ENCODE measurements at regions not wholly inside any gene's neighbourhood (a gene's known extent, or its start where the extent isn't known, plus 50 kb on each side); places are given as distances from the start of the nearest gene placed in this dataset.
A peak's percentile ranks its signal among the peaks of the same experiment; 100 is the strongest.
"Not testable (repeated sequence)": the region's sequence is repeated elsewhere in the genome, so short reads cannot be mapped to it uniquely, and the experiment has no call there.

DNA sequence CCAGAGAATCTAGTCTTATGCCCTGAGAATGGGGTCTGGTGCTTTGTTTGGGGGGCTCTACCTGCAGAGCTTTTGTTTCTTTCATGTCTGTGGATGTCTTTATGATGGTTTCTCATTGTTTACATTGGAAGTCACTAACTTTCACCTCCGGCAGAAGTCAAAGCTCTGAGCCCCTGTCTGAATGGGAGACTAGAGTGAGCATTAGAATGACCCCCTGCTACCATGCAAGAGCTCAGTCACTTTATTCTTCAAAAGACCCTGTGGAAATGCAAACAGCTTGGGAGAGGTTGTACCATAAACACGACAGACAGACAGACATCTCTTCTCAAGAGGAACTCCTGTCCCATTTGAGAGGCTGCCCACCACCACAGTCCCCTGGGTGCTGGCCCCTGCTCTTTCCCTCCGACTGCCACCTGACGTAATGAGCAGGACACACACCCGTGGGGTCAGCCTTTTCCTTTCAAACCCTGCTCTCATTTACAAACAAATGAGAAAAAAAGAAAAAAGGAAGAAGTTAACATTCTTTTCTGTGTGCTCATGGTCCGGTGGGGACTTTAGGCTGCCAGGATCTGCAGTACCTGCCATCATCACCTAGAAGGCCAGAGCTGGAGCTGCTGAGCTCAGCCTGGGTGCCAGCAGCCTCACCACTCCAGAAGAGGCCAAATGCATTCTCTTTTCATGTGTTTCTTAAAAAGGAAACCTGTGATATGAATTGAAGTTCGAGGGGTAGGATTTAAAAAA, 91.6 kb downstream of the FZD1 start:
- DNase-seq (ENCODE audit: low read depth in 4 of 4, low spot score in 2 of 4) = no peak

DNA sequence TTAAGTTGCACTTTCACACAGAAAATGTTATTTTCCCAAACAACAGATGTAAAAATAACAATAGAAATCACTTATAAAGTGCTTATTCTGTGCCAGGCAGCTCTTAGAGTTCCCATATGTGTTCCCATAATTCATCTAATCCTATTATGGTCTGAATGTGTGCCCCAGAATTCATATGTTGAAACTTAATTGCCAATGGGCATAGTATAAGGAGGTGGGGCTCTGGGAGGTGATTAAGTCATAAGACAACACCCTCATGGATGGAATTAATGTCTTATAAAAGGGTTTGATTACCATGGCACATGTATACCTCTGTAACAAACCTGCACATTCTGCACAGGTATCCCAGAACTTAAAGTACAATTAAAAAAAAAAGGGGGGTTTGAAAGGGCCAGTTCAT, 92.7 kb downstream of the FZD1 start:
- DNase-seq (ENCODE audit: low read depth in 4 of 4, low spot score in 2 of 4) = no peak

DNA sequence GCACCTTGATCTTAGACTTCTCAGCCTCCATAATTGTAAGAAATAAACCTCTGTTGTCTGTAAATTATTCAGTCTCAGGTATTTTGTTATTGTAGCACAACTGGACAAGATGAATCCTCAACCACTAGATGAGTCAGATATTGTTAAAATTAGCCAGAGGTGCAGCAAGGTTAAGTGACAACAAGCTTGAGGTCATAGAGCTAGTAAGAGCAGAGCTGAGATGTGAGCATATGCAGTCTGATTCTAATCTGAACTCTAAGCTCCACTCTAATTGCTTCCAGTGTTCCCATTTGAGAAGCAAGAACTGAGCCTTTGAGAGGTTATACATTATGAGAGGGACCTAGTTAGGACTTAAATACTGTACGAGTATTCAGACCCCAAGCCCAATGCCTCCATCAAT, 93.1 kb downstream of the FZD1 start:
- no peak for DNase-seq (ENCODE audit: low read depth in 4 of 4, low spot score in 2 of 4)

GRCh38 chr7:91357901-91358300, 93.7 kb downstream of the FZD1 start:
- no peak for DNase-seq (ENCODE audit: low read depth in 4 of 4, low spot score in 2 of 4)

DNA sequence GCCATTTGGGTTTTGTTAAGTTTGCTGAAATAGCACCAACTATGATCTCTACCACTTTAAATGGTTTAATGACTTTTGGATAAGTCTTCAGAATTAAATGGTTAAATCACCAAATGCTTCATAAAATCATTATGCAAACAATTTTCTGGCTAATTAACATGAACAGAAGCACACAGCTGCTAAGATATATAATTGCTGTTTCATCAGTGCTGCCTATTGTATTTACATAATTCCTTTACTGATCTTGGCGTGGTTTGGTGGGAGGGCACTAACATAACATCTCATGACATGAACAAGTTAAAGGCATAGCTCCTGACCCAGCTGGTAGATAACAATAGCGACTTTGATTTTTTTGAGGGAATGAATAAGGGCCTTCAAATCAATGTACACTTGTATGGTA, 94.1 kb downstream of the FZD1 start:
- no peak for DNase-seq (ENCODE audit: low read depth in 4 of 4, low spot score in 2 of 4)

GRCh38 chr7:91365097-91365496, 100.9 kb downstream of the FZD1 start:
- DNase-seq (ENCODE audit: low read depth in 4 of 4, low spot score in 2 of 4) = not testable (repeated sequence)

- no peak for DNase-seq (ENCODE audit: low read depth in 4 of 4, low spot score in 2 of 4)
Measured at GRCh38 chr7:91366091-91366490, 101.9 kb downstream of the FZD1 start.

DNA sequence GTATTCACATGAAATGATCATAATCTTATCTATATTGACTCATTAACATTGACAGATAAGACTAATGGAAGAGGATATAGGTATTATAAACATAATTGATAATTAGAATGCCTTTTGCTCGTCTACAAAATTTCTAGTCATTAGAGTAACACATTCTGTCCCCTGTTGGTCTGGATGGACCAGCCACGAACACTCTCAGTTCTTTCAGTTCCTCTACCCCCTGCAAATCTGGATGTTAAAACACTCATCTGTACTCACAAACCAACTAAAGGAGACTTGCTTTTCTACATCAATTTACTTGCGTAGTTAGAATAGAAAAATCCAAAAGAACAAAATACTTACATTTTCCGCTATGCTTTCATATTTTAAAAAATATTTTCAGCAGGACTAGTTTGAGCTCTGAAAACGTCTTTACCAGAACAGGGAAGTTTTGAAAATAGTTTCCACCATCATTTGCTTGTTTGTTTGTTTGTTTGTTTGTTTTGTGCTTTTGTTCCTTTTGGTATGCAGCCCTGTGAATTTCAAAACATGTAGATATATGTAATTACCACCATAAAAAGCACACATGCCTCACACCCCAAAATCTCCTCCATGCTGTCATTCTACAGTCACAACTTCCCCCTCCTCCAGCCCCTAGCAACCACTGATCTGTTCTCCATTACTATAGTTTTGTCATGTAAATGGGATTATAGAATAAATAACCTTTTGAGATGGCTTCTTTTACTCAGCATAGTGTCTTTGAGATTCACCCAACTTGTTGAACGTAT, 103.8 kb downstream of the FZD1 start:
- no peak for DNase-seq (ENCODE audit: low read depth in 4 of 4, low spot score in 2 of 4)

DNA sequence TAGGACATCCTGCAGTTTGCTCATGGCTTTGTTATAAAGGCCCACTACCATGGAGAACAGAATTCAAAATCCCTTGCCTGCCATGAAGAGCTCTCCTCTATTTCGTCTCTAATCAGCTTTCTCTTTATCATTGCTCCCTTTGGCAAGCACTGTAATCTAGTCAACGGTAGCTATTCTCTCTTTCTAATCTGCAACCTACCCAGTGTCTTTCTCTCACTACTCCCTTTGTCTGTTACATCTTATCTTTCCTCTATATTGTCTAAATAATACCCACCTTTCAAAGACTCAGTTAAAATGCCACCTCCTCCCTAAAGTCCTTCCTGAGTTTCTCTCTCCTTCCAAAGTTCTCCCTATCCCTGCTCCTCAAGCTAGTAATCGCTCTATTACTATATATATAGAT, 108.1 kb downstream of the FZD1 start:
- DNase-seq (ENCODE audit: low read depth in 4 of 4, low spot score in 2 of 4) = no peak

DNA sequence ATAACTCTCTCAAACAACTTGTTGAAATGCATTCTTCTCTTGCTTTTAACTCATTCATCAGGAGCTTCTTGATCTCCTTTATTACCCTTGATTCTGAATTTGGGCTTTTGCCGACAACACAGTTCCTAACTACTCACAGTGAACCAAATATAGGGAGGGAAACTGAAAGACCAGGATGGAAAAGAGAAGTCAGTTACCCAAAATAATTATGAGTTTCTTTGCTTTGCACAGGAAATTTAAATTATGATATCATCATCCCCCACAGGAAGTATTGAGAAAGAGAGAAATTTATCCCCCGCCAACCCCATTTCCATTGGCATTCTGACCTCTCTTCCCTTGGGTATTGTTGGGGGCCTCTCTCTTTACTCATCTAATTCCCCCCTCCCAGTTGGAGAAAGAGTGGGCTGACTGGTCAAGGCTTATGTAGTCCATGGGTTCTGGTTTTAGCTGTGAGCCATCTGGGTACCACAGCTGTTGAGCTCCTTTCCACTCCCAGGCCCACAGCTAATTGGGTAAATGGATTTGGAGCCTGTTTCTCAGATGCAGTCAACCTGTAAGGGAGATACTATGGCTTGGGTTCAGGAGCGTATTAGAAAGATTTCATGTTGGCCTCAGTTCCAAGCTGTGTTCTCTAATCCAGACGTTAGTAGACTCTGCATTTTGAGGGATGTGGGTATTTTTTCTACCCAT, 109.0 kb downstream of the FZD1 start:
- DNase-seq (ENCODE audit: low read depth in 4 of 4, low spot score in 2 of 4) = no peak

DNA sequence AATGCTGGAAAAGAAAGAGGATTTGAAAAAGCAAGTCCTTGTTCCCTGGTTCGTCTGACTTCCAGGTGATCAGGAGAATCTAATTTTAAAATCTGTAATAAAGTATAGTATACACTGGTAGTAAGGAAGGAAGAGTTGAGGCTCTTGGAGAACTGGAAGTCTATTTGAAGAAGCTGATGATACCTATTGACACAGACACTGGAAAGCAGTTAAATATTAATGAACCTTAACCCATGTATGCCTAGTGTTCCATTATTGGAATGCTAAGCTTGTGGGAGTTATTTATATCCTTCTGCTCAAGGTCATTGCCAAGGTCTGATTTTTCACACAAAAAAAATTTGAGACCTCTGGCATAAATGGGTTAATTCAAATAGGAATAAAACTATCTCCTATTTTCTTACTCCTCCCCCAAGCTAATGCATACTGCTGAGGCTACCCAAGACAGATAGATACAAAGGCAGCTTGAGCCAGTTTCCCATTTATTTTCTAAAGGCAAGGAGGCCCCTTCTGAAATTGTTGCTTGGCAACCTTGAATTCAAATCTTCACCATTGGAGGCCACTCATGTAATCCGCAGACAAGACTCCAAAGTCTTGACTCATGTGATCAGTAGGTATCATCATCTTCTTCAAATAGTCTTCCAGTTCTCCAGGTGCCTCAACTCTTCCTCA, 110.2 kb downstream of the FZD1 start:
- DNase-seq (ENCODE audit: low read depth in 4 of 4, low spot score in 2 of 4) = no peak

- DNase-seq (ENCODE audit: low read depth in 4 of 4, low spot score in 2 of 4) = no peak
Measured at GRCh38 chr7:91375378-91375777, 111.1 kb downstream of the FZD1 start.

GRCh38 chr7:91378131-91378530, 113.9 kb downstream of the FZD1 start:
- DNase-seq (ENCODE audit: low read depth in 4 of 4, low spot score in 2 of 4) = no peak

GRCh38 chr7:91379236-91379635, 115.0 kb downstream of the FZD1 start:
- no peak for DNase-seq (ENCODE audit: low read depth in 4 of 4, low spot score in 2 of 4)

GRCh38 chr7:91379991-91380390, 115.8 kb downstream of the FZD1 start:
- DNase-seq (ENCODE audit: low read depth in 4 of 4, low spot score in 2 of 4) = no peak

DNA sequence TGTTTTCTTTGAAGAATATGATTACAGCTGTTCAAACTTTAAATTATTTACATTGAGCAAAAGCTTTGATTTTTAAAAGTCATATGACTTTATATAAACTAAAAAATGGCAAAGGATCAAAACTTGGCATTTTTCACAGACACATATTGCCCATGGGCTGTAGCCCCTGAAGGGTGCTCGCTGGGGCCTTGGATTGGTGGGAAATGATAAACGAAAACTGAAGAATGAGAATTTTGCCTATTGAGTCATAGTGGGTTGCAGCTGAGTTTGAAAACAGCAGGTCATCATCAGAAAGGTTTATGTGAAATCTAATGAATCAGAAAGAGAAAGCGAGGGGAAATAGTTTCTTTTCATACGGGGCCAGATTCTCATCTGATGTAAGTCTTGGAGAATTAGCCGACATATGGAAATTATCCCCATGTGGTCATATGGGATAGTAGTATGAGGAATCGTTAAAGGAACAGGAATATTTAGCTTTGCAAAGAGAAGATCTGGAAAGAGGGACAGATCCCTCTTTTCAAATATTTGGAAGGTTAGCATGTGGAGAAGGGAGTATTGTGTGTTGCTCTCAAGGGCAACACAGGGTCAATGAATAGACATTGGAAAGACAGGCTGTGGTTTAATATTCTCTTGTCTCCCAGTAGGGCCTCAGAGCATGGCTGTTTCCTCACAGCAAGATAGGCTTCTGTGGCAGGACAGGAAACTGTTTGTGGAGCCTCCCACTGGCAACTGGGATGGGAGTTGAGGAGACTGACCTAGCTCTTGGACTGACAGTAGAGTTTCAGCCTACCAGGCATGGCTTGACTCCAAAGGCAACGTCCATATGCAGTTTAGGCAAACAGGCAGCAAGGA, 119.0 kb downstream of the FZD1 start:
- peak in 3 of 4 donors; percentile 28 to 44 (median 38) for DNase-seq (ENCODE audit: low read depth in 4 of 4, low spot score in 2 of 4)

- DNase-seq (ENCODE audit: low read depth in 4 of 4, low spot score in 2 of 4) = no peak
Measured at GRCh38 chr7:91383905-91384274, 119.7 kb downstream of the FZD1 start.

- not testable (repeated sequence) for DNase-seq (ENCODE audit: low read depth in 4 of 4, low spot score in 2 of 4)
Measured at GRCh38 chr7:91394757-91395156, 130.5 kb downstream of the FZD1 start.

DNA sequence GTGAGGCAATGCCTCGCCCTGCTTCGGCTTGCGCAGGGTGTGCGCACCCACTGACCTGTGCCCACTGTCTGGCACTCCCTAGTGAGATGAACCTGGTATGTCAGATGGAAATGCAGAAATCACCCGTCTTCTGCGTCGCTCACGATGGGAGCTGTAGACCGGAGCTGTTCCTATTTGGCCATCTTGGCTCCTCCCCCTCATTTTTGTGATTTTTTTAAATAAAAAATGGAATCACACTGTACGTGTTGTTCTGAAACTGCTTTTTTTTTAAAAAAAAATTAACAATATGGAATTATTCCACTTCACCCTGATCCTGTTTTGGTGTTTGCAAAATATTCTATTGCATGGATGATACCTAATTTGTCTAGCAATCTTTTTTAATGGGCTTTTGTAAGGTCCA, 131.1 kb downstream of the FZD1 start:
- not testable (repeated sequence) for DNase-seq (ENCODE audit: low read depth in 4 of 4, low spot score in 2 of 4)

- no peak for DNase-seq (ENCODE audit: low read depth in 4 of 4, low spot score in 2 of 4)
Measured at GRCh38 chr7:91397096-91397495, 132.9 kb downstream of the FZD1 start.
